Tibial nerve (tissue), 4 donors: ENCODE measurements at regions not wholly inside any gene's neighbourhood (a gene's known extent, or its start where the extent isn't known, plus 50 kb on each side); places are given as distances from the start of the nearest gene placed in this dataset.
A peak's percentile ranks its signal among the peaks of the same experiment; 100 is the strongest.

Experiments
- DNase-seq, 2 donors: peaks; one replicate each; pipeline ENCODE4 v3.0.0-alpha.2; 2019; ENCODE audit warnings: low spot score in 2 of 2
- H3K27ac ChIP-seq, 4 donors: fragments of 200-600 bp; sonication (generic) in 3 of 4; one replicate each; pipeline ENCODE4 v1.5.1; 2017 to 2019; ENCODE audit warnings: mild to moderate bottlenecking in 1 of 4
- H3K27me3 ChIP-seq, 2 donors: fragments of 200-600 bp; sonication (generic) in 1 of 2; one replicate each; pipeline versions ENCODE4 v1.5.1 to v1.6.0; 2017 to 2019
- H3K36me3 ChIP-seq, 3 donors: fragments of 200-600 bp; sonication (generic); one replicate each; pipeline ENCODE4 v1.5.1; 2018 to 2019
- H3K4me1 ChIP-seq, 4 donors: fragments of 200-600 bp; sonication (generic) in 3 of 4; one replicate each; pipeline ENCODE4 v1.5.1; 2017 to 2019
- H3K4me3 ChIP-seq, 4 donors: fragments of 200-600 bp; sonication (generic) in 3 of 4; one replicate each; pipeline ENCODE4 v1.5.1; 2017 to 2019; ENCODE audit warnings: mild to moderate bottlenecking in 1 of 4, moderate library complexity in 1 of 4
- H3K9me3 ChIP-seq, 4 donors: fragments of 200-600 bp; sonication (generic) in 3 of 4; one replicate each; pipeline ENCODE4 v1.5.1; 2017 to 2019
- CTCF ChIP-seq, 5 experiments: fragments of 200-600 bp in 3 of 5; fragments of 450-650 bp in 2 of 5; sonication (generic) in 3 of 5; IDR thresholded peaks; one replicate each; pipeline ENCODE4 v1.5.1; 2016 to 2019; ENCODE audit warnings: antibody characterized with exemption in 5 of 5, mild to moderate bottlenecking in 3 of 5, moderate library complexity in 2 of 5
- EP300 ChIP-seq, 2 donors: sonication (generic); formaldehyde crosslinking; IDR thresholded peaks; one replicate each; pipeline ENCODE4 v1.6.1; 2017; ENCODE audit warnings: antibody characterized with exemption in 2 of 2, mild to moderate bottlenecking in 1 of 2
- POLR2A ChIP-seq, 2 donors: fragments of 450-650 bp; IDR thresholded peaks; one replicate each; pipeline ENCODE4 v1.6.1; 2017; ENCODE audit warnings: antibody characterized with exemption in 2 of 2, mild to moderate bottlenecking in 2 of 2, moderate library complexity in 2 of 2
- WGBS, 2 donors: methylation state at CpG; one replicate each; pipeline ENCODE4 v1.1.5; 2018; 5-methylcytosine and 5-hydroxymethylcytosine counted together

GRCh38 chr18:76234676-76235060, 260.4 kb downstream of the ZNF516 start:
- H3K4me1 ChIP-seq = peaks cover 0 to 14% (median 1%) of the 10 kb centered on the region in 4 donors
- H3K36me3 ChIP-seq = no peaks in the 10 kb centered on the region
- no peaks in the 10 kb centered on the region for H3K27me3 ChIP-seq
- WGBS, 2 donors = 17 to 25% methylated on average over 12 of the region's 12 CpGs
- peaks cover 0 to 13% (median 3%) of the 10 kb centered on the region in 4 donors for H3K9me3 ChIP-seq
- TF ChIP-seq CTCF (IDR thresholded peaks at IDR 0.05) (no peak), EP300 (IDR thresholded peaks at IDR 0.05) (no peak), POLR2A (IDR thresholded peaks at IDR 0.05) (no peak)
- DNase-seq = peak in 1 of 2 donors; percentile 17
- H3K27ac ChIP-seq = no peak overlapping the region
- H3K4me3 ChIP-seq = peak overlapping the region in 1 of 4 donors; percentile 16

- Histone ChIP-seq H3K27ac (no peak overlapping the region), H3K27me3 (no peaks in the 10 kb centered on the region), H3K9me3 (peaks cover 0 to 10% (median 3%) of the 10 kb centered on the region in 4 donors), H3K4me1 (peaks cover 0 to 14% (median 1%) of the 10 kb centered on the region in 4 donors), H3K4me3 (peak overlapping the region in 1 of 4 donors; percentile 16), H3K36me3 (no peaks in the 10 kb centered on the region)
- no peak for DNase-seq
- 28 to 35% methylated on average over 5 of the region's 5 CpGs for WGBS, 2 donors
- TF ChIP-seq EP300 (IDR thresholded peaks at IDR 0.05) (no peak), CTCF (IDR thresholded peaks at IDR 0.05) (no peak), POLR2A (IDR thresholded peaks at IDR 0.05) (no peak)
These were observed 261.0 kb downstream of the ZNF516 start for GRCh38 chr18:76233876-76234675.

DNA sequence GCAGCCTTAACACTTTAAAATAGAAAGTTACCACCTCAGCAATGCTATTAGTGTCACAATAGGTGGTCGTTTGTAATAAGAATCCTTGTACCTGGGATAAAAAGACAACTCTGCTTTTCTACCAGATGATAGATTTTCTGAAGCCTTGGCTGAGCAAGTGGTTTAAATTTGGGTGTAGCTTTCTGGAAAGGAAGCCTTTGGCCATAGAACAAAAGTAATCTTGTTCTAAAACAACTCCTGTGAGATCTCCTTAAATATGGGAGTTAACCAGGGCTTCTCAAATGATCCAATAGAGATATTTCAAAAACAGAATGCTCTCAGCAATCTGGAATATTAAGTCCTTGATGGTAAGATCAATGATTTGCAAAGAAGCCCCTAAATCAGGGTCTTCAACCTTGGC, 261.6 kb downstream of the ZNF516 start:
- DNase-seq = no peak
- Histone ChIP-seq H3K36me3 (no peaks in the 10 kb centered on the region), H3K27ac (no peak overlapping the region), H3K4me1 (peaks cover 0 to 14% (median 1%) of the 10 kb centered on the region in 4 donors), H3K27me3 (no peaks in the 10 kb centered on the region), H3K9me3 (peaks cover 0 to 10% (median 3%) of the 10 kb centered on the region in 4 donors), H3K4me3 (no peak overlapping the region)
- 58 to 64% methylated on average over 1 of the region's 1 CpG for WGBS, 2 donors
- no peak for TF ChIP-seq EP300 (IDR thresholded peaks at IDR 0.05)
- TF ChIP-seq POLR2A (IDR thresholded peaks at IDR 0.05) = no peak
- no peak for TF ChIP-seq CTCF (IDR thresholded peaks at IDR 0.05)

GRCh38 chr18:76232779-76233178, 262.3 kb downstream of the ZNF516 start:
- peaks cover 0 to 5% (median under 1%) of the 10 kb centered on the region in 4 donors for H3K9me3 ChIP-seq
- H3K36me3 ChIP-seq = no peaks in the 10 kb centered on the region
- WGBS, 2 donors = 75 to 83% methylated on average over 3 of the region's 3 CpGs
- TF ChIP-seq CTCF (IDR thresholded peaks at IDR 0.05) (no peak), POLR2A (IDR thresholded peaks at IDR 0.05) (no peak), EP300 (IDR thresholded peaks at IDR 0.05) (no peak)
- H3K4me3 ChIP-seq = no peak overlapping the region
- no peak for DNase-seq
- no peak overlapping the region for H3K27ac ChIP-seq
- peaks cover 0 to 14% (median 1%) of the 10 kb centered on the region in 4 donors for H3K4me1 ChIP-seq
- no peaks in the 10 kb centered on the region for H3K27me3 ChIP-seq

DNA sequence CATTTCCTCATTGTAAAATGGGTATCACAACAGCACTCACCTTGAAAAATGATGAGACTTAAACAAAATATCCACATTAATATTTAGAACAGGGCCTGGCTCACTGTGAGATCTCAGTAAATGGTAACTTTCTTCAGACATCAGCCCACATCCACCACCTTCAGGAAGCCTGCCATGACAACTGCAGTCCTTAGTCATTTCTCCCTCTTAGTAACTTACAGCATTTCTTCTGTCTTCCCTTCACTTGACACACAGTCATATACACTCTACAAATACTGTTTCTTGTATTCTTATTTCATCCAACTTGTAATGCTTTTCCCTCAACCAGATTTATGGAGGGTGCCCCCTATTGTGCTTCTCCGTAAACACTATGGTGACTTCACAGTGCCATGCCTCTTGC, 263.0 kb downstream of the ZNF516 start:
- H3K9me3 ChIP-seq = no peaks in the 10 kb centered on the region
- TF ChIP-seq CTCF (IDR thresholded peaks at IDR 0.05) (no peak), EP300 (IDR thresholded peaks at IDR 0.05) (no peak), POLR2A (IDR thresholded peaks at IDR 0.05) (no peak)
- WGBS, 2 donors = 96 to 100% methylated on average over 1 of the region's 1 CpG

More for the DNA sequence above, 263.0 kb downstream of the ZNF516 start:
- Histone ChIP-seq H3K27me3 (no peaks in the 10 kb centered on the region), H3K36me3 (no peaks in the 10 kb centered on the region), H3K4me1 (peaks cover 0 to 14% (median 1%) of the 10 kb centered on the region in 4 donors), H3K27ac (no peak overlapping the region), H3K4me3 (no peak overlapping the region)
- DNase-seq = no peak
